HCT116 (cell line): ENCODE measurements at regions not wholly inside any gene's neighbourhood (a gene's known extent, or its start where the extent isn't known, plus 50 kb on each side); places are given as distances from the start of the nearest gene placed in this dataset.

Source experiments
- ATAC-seq: fragments of 200-7000 bp; cut with Tn5 transposase; 2 replicates; pipeline ENCODE4 v1.9.1; 2020; ENCODE audit warnings: mild to moderate bottlenecking, moderate library complexity
- BruUV-seq: library from RNA; stranded (reverse); fragments of 400-500 nt; replicated peaks from 2 replicates; lab custom pipeline; 2021; lab: Mats Ljungman, UMichigan
- CTCF ChIA-PET: fragments of 300-600 bp; sonication (Branson Sonifier 250); formaldehyde crosslinking; loops from one replicate; lab custom pipeline; 2021; ENCODE audit warnings: antibody characterized with exemption; lab: Charles Lee
- POLR2A ChIA-PET: fragments of 300-600, 350-600 bp; sonication (Branson Sonifier 250); formaldehyde crosslinking; loops from one replicate; lab custom pipeline; 2021; ENCODE audit warnings: antibody characterized with exemption; lab: Charles Lee
- RAD21 ChIA-PET, 2 experiments: fragments of 300-600 bp; sonication (Branson Sonifier 250); formaldehyde crosslinking; loops; one replicate each; lab custom pipeline; 2023; ENCODE audit warnings: low total read pairs in 2 of 2; ENCODE audit not compliant: uncharacterized antibody in 2 of 2, unreplicated experiment in 2 of 2, low non-redundant PET in 1 of 2; lab: Charles Lee
- DNase-seq: peaks from one replicate; pipeline ENCODE4 v3.0.0-alpha.2; 2010; ENCODE audit warnings: low read depth, low spot score
- H2AFZ ChIP-seq: fragments of 200-600 bp; shearing (Covaris generic), sonication (generic); 2 replicates; pipeline ENCODE4 v1.6.1; 2017; ENCODE audit warnings: low read depth, mixed run types, mixed read lengths, antibody characterized with exemption, low read length; ENCODE audit not compliant: poor library complexity, severe bottlenecking
- H3K27ac ChIP-seq: 2 replicates; pipeline ENCODE4 v1.5.1; 2012; ENCODE audit warnings: low read depth, low read length
- H3K27me3 ChIP-seq: fragments of 200-600 bp; sonication (generic); 2 replicates; pipeline ENCODE4 v1.6.1; 2016; ENCODE audit warnings: mixed run types, low read length, mixed read lengths; ENCODE audit not compliant: insufficient read depth
- H3K36me3 ChIP-seq, 2 experiments: fragments of 200-500 bp in 1 of 2; fragments of 200-600 bp in 1 of 2; sonication (Bioruptor generic) in 1 of 2; sonication (generic) in 1 of 2; 2 replicates each; pipeline versions ENCODE4 v1.5.1 to v1.6.1; 2014 to 2016; ENCODE audit warnings: low read length in 2 of 2, inconsistent platforms in 1 of 2, mixed read lengths in 1 of 2, mixed run types in 1 of 2; ENCODE audit not compliant: insufficient read depth in 2 of 2, control insufficient read depth in 1 of 2
- H3K4me1 ChIP-seq, 2 experiments: fragments of 200-600 bp in 1 of 2; sonication (generic) in 1 of 2; 2 replicates each; pipeline versions ENCODE4 v1.5.1 to v1.6.1; 2012 to 2017; ENCODE audit warnings: low read length in 2 of 2, inconsistent platforms in 1 of 2, mild to moderate bottlenecking in 1 of 2, mixed read lengths in 1 of 2, mixed run types in 1 of 2, moderate library complexity in 1 of 2; ENCODE audit not compliant: insufficient read depth in 2 of 2, control insufficient read depth in 1 of 2
- H3K4me2 ChIP-seq: fragments of 200-600 bp; sonication (generic); 2 replicates; pipeline ENCODE4 v1.6.1; 2017; ENCODE audit warnings: mixed run types, low read length, mixed read lengths
- H3K4me3 ChIP-seq, 2 experiments: fragments of 200-600 bp in 1 of 2; sonication (generic) in 1 of 2; replicated peaks in 1 of 2; 2 replicates each; pipeline ENCODE4 v1.5.1; 2011 to 2016; ENCODE audit warnings: low read length in 2 of 2, control low read depth in 1 of 2, low read depth in 1 of 2, mild to moderate bottlenecking in 1 of 2, mixed read lengths in 1 of 2, mixed run types in 1 of 2
- H3K79me2 ChIP-seq: fragments of 200-600 bp; sonication (generic); 2 replicates; pipeline ENCODE4 v1.6.1; 2017; ENCODE audit warnings: mild to moderate bottlenecking, mixed run types, low read length, moderate library complexity, mixed read lengths; ENCODE audit not compliant: insufficient read depth
- H3K9ac ChIP-seq: fragments of 200-600 bp; sonication (generic); 2 replicates; pipeline ENCODE4 v1.6.1; 2016; ENCODE audit warnings: low read length, mixed read lengths
- H3K9me2 ChIP-seq: fragments of 200-600 bp; sonication (generic), shearing (Covaris generic); 2 replicates; pipeline ENCODE4 v1.6.1; 2017; ENCODE audit warnings: mixed run types, mild to moderate bottlenecking, moderate library complexity; ENCODE audit not compliant: insufficient read depth
- H3K9me3 ChIP-seq, 2 experiments: fragments of 200-500 bp in 1 of 2; fragments of 200-600 bp in 1 of 2; sonication (Bioruptor generic) in 1 of 2; sonication (generic) in 1 of 2; 2 replicates each; pipeline ENCODE4 v1.6.1; 2014 to 2017; ENCODE audit warnings: low read length in 2 of 2, mixed read lengths in 2 of 2, inconsistent platforms in 1 of 2, low read depth in 1 of 2, mild to moderate bottlenecking in 1 of 2, mixed run types in 1 of 2, moderate library complexity in 1 of 2; ENCODE audit not compliant: control insufficient read depth in 1 of 2, insufficient read depth in 1 of 2
- H4K20me1 ChIP-seq: fragments of 200-600 bp; sonication (generic), shearing (Covaris generic); 2 replicates; pipeline ENCODE4 v1.6.1; 2017; ENCODE audit warnings: mixed run types, mild to moderate bottlenecking, moderate library complexity; ENCODE audit not compliant: insufficient read depth
- CEBPB ChIP-seq: IDR thresholded peaks from 2 replicates; pipeline ENCODE4 v1.6.1; 2012; ENCODE audit warnings: low read depth
- ELF1 ChIP-seq: IDR thresholded peaks from 2 replicates; pipeline ENCODE4 v1.6.1; 2012; ENCODE audit warnings: low read depth, borderline replicate concordance
- EZH2 ChIP-seq: fragments of 200-600 bp; sonication (generic); IDR thresholded peaks from 2 replicates; pipeline ENCODE4 v1.6.1; 2017; ENCODE audit warnings: antibody characterized with exemption, mixed run types
- FOSL1 ChIP-seq: IDR thresholded peaks from 2 replicates; pipeline ENCODE4 v1.6.1; 2012; ENCODE audit warnings: low read depth
- POLR2AphosphoS5 ChIP-seq: IDR thresholded peaks from 2 replicates; pipeline ENCODE4 v1.6.1; 2011; ENCODE audit warnings: mild to moderate bottlenecking, low read depth, low read length, moderate library complexity
- RAD21 ChIP-seq: IDR thresholded peaks from 2 replicates; pipeline ENCODE4 v1.6.1; 2012; ENCODE audit warnings: low read depth, mild to moderate bottlenecking
- SIN3A ChIP-seq: IDR thresholded peaks from 2 replicates; pipeline ENCODE4 v1.6.1; 2012; ENCODE audit warnings: low read depth
- SP1 ChIP-seq: IDR thresholded peaks from 2 replicates; pipeline ENCODE4 v1.6.1; 2012; ENCODE audit warnings: low read depth
- TCF7L2 ChIP-seq: IDR thresholded peaks from 2 replicates; pipeline ENCODE4 v1.7.0; 2011; ENCODE audit warnings: borderline replicate concordance, inconsistent platforms; ENCODE audit not compliant: insufficient read depth, insufficient read length; ENCODE audit errors: extremely low read depth
- YY1 ChIP-seq: IDR thresholded peaks from 2 replicates; pipeline ENCODE4 v1.6.1; 2011; ENCODE audit warnings: low read length, low read depth, moderate library complexity, mild to moderate bottlenecking; ENCODE audit not compliant: insufficient replicate concordance; ENCODE audit errors: extremely low read depth
- ZFX ChIP-seq: fragments of 450-650 bp; IDR thresholded peaks from 2 replicates; pipeline ENCODE4 v1.6.1; 2017
- ZNF274 ChIP-seq: fragments of 200-500 bp; sonication (Bioruptor generic); IDR thresholded peaks from 2 replicates; pipeline ENCODE4 v1.6.1; 2014; ENCODE audit warnings: mild to moderate bottlenecking, low read depth, low read length, inconsistent platforms
- intact Hi-C: fragments of 100-400 bp; cut with micrococcal nuclease; formaldehyde crosslinking; loops from 2 replicates; pipeline ENCODE4 v1.10.0; 2022
- TF ChIP-seq, protein P1 (sequence below): IDR thresholded peaks from 2 replicates; pipeline ENCODE4 v1.6.1; 2011; ENCODE audit warnings: mild to moderate bottlenecking, low read length, moderate library complexity; ENCODE audit not compliant: insufficient replicate concordance; ENCODE audit errors: extremely low read depth
- TF ChIP-seq, protein P2 (sequence below): IDR thresholded peaks from 2 replicates; pipeline ENCODE4 v1.6.1; 2012
- TF ChIP-seq, protein P3 (sequence below), 3 experiments: fragments of 200-600 bp in 1 of 3; sonication (generic) in 1 of 3; IDR thresholded peaks in 2 of 3; conservative IDR thresholded peaks in 1 of 3; 2 replicates each; pipeline ENCODE4 v1.5.1; 2012 to 2017; ENCODE audit warnings: low read depth in 2 of 3, low read length in 2 of 3, antibody characterized with exemption in 1 of 3, borderline replicate concordance in 1 of 3, control low read depth in 1 of 3, mild to moderate bottlenecking in 1 of 3, mixed read lengths in 1 of 3, mixed run types in 1 of 3, moderate library complexity in 1 of 3; ENCODE audit not compliant: insufficient read depth in 1 of 3

DNA sequence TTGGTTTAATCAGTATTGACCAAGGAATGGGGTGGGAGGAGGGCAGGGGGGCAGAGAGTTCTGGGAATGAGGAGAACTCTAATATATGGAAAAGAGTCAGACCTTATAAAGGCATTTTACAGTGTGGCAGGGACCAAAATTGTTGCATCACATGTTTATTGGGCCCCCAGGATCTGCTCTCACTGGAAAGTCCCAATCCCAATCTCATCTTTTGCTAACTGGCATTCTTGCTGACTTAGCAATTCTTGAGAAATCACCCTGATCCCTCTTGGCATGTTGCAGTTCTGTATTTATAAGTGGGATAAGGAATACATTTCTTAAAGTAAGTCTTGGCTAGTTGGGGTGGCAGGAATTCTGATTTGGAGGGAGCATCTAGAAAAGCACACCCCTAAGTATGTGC, 104.4 kb upstream of the CXCL14 start (continued):
- TF ChIP-seq, protein P1, sequence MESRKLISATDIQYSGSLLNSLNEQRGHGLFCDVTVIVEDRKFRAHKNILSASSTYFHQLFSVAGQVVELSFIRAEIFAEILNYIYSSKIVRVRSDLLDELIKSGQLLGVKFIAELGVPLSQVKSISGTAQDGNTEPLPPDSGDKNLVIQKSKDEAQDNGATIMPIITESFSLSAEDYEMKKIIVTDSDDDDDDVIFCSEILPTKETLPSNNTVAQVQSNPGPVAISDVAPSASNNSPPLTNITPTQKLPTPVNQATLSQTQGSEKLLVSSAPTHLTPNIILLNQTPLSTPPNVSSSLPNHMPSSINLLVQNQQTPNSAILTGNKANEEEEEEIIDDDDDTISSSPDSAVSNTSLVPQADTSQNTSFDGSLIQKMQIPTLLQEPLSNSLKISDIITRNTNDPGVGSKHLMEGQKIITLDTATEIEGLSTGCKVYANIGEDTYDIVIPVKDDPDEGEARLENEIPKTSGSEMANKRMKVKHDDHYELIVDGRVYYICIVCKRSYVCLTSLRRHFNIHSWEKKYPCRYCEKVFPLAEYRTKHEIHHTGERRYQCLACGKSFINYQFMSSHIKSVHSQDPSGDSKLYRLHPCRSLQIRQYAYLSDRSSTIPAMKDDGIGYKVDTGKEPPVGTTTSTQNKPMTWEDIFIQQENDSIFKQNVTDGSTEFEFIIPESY: no peak

DNA sequence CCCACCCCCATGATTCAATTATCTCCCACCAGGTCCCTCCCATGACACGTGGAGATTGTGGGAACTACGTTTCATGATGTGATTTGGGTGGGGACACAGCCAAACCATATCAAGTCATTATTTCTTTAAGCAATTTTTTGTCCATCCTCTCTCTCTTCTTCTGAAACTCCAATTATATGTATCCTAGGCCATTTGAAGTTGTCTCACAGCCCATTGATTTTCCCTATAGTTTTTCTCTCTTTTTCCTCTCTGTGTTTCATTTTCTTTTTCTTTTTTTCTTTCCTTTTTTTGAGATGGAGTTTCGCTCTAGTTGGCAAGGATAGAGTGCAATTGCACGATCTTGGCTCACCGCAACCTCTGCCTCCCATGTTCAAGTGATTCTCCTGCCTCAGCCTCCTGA, 101.9 kb upstream of the CXCL14 start:
- Histone ChIP-seq H3K4me2 (no peak overlapping the region), H3K4me1 (no peaks in the 10 kb centered on the region), H3K4me3 (no peak overlapping the region), H3K9me2 (no peaks in the 10 kb centered on the region), H3K36me3 (no peaks in the 10 kb centered on the region), H3K9me3 (no peaks in the 10 kb centered on the region), H3K79me2 (no peaks in the 10 kb centered on the region), H3K27ac (no peak overlapping the region), H3K9ac (no peak overlapping the region), H2AFZ (no peak overlapping the region), H3K27me3 (peaks cover 7% of the 10 kb centered on the region), H4K20me1 (no peaks in the 10 kb centered on the region)
- ATAC-seq: no peak
- ChIA-PET POLR2A (no interaction called here), CTCF (no interaction called here), RAD21 (no interaction called here)
- BruUV-seq: no TSS peak
- DNase-seq: no peak
- intact Hi-C loops: no loop called here
- TF ChIP-seq POLR2AphosphoS5: no peak
- TF ChIP-seq FOSL1: no peak
- no peak for TF ChIP-seq EZH2
- TF ChIP-seq, protein P2, sequence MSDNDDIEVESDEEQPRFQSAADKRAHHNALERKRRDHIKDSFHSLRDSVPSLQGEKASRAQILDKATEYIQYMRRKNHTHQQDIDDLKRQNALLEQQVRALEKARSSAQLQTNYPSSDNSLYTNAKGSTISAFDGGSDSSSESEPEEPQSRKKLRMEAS: no peak
- no peak for TF ChIP-seq RAD21
- TF ChIP-seq SP1: no peak
- TF ChIP-seq SIN3A: no peak
- TF ChIP-seq CEBPB: no peak
- no peak for TF ChIP-seq YY1
- TF ChIP-seq ZFX: no peak
- no peak for TF ChIP-seq ZNF274
- no peak for TF ChIP-seq ELF1
- TF ChIP-seq TCF7L2: no peak
- TF ChIP-seq, protein P1: no peak
- TF ChIP-seq, protein P3, sequence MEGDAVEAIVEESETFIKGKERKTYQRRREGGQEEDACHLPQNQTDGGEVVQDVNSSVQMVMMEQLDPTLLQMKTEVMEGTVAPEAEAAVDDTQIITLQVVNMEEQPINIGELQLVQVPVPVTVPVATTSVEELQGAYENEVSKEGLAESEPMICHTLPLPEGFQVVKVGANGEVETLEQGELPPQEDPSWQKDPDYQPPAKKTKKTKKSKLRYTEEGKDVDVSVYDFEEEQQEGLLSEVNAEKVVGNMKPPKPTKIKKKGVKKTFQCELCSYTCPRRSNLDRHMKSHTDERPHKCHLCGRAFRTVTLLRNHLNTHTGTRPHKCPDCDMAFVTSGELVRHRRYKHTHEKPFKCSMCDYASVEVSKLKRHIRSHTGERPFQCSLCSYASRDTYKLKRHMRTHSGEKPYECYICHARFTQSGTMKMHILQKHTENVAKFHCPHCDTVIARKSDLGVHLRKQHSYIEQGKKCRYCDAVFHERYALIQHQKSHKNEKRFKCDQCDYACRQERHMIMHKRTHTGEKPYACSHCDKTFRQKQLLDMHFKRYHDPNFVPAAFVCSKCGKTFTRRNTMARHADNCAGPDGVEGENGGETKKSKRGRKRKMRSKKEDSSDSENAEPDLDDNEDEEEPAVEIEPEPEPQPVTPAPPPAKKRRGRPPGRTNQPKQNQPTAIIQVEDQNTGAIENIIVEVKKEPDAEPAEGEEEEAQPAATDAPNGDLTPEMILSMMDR (IDR thresholded peaks at IDR 0.05 in 2 of 3, conservative IDR thresholded peaks at IDR 0.05 in 1 of 3; ENCODE audit: borderline replicate concordance in 1 of 3, insufficient read depth in 1 of 3, low read depth in 2 of 3, low read length in 2 of 3): no peak
